G401.6 (cell line): ENCODE measurements at regions not wholly inside any gene's neighbourhood (a gene's known extent, or its start where the extent isn't known, plus 50 kb on each side); places are given as distances from the start of the nearest gene placed in this dataset.

Experiments used
- FAIRE-seq: peaks from 2 replicates; lab custom pipeline; 2012; peaks lifted over from hg19 to GRCh38; lab: Jason Lieb, UNC

DNA sequence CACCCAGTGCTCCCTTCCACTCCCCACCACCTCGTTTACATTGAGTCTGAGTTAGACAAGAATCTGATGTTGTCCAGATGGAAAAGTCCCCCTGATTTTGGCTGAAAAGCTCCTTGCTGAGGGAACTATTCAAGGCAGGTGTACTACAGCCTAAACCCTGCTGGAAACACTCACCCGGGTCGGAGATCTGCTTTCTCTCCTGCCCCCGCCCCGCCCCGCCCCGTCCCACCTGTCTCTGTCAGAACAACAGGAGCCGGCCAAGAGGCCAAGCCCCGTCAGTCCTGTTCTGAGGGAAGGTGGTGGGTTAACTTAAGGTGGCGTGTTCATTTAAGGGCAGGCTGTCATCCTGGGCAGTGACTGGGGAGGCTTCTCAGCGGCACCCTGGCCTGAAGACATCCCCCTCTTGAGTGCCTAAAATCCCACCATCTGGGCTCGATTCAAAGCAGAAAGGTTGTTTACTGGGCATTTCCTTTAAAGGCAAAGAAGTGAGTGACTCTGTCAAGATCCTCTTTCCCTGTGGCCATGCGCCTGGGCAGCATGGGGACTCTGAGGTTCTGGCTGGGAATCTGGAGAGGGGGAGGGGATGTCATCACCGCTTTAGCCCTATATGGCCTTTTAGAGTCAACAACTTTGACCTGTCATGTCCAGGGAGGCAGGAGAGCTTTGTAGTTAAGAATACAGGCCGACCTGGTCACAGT, 71.1 kb upstream of the NEURL1B start:
- no peak for FAIRE-seq

DNA sequence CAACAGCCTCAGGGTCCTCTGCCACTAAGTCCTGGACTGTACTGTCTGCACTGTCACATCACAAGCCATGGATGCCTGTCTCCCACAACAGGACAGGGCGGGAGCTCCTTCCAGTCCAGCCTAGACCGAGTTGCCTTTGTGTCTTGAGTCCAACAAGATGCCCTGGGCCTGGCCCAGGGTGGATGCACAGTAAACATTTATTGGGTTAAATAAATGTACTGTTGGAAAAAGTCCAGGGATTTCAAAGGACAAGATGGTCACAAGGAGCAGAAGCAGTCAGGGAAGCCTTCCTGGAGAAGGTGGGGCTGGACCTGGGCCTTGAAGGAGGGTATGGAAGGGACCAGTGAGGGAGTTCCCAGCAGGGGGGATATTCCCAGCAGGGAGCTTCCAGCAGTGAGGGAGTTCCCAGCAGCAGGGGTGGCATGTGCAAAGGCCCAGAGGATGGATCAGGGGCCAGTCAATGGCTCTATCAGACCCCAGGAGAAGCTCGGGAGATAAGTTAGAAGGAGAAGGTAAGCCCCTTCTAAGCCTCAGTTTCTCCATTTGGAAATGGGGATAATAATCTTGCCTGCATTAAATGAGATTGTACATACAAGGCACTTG, 72.7 kb upstream of the NEURL1B start:
- FAIRE-seq, result no peak

DNA sequence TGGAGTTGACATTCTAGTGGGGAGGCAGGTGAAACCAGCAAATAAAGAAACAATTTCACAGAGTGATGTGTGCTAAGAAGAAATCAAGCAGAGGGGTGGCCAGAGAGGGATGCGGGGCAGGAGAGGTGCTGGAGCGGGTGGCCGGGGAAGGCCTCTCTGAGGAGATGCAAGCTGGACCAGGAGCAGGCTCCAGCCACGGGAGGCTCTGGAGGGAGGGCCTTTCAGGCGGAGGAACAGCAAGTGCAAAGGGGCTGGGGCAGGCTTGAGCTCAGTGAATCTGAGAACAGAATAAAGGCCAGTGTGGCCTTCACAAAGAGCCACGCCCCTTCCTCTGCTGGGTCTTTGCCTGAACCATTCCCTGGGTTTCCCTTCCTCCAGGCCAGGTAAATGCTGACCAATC, 73.2 kb upstream of the NEURL1B start:
- no peak for FAIRE-seq

DNA sequence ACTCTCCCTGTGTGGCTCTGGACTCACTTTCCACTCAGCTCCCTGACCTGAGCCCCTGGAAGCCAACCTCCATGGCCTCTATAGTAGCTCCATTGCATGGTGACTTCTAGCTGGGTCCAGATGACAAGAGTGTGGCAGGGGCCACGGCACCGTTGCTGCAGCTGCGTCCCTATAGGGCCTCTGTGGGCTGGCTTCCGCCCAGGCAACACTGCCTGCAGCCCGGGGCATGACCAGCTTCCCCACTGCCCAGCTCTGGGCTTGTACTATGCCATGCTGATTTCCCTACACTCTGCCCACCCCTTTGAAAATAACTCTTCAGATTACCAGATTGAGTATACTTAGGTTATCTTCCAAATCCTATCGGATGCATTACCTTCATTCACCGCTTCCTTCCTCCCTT, 73.8 kb upstream of the NEURL1B start:
- no peak for FAIRE-seq

DNA sequence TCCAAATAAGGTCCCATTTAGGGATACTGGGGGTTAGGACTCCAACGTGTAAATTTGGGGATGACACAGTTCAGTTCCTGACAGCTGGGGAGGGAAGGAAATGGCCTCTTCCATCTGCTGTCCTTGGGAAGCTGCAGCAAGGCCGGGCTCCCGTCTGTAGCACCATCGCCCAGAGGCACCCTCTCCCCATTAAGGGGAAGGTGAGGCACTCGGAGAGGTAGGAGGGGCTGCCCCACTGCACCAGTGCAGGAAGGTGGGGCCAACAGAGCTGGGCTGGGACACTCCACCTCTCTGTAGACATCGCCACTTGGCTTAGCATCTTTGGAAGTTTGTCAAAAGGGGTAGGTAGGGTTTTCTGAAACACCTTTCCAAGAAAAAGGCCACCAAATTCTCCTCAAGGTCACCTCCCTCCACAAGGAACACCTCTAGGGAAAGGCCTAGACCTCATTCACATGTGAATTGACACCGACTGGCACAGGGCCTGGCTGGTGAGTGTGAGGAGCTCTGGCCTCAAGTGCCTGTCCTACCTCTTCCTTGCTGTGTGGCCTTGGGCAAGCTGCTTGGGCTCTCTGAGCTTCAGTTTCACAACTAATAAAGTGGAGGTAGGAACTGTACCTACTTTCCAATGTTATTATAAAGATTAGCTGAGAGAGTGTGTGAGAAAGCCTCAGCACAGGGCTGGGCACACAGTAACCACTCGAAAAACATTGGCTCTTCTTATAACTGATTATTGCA, 75.0 kb upstream of the NEURL1B start:
- FAIRE-seq, result no peak

DNA sequence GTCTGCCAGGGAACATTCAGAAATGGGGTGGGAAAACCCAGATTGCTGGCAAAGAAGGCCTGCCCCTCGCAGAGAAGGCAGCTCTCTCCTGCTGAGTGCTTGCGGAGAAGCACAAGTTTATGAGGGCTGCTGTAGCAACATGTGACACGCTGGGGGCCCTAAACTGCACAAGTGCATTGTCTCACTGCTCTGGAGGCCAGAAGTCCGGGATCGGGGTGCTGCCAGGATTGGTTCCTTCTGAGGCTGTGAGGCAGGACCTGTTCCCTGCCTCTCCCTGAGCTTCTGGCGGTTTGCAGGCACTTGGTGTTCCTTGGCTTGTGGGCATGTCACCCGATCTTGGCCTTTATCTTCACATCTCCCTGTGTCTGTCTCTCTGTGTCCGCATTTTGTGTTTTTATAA, 75.6 kb upstream of the NEURL1B start:
- no peak for FAIRE-seq

DNA sequence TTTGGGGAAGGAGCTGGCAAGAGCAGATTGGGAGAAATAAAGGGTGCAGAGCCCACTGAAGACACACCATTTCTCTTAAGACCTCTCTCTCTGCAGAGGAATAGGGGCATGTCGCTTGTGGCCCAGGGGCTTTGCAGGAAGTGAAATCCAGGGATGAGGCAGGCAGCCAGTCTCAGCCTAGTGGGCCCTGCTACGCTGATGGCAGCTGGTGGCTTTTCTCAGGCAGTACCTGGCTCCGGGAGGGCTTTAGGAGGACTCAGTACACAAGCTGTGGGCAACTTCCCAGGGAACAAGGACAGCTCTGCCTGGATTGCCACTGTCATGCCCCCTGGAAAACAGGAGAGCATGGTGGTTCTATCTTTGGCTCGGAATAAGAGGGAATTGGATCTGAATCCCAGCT, 76.2 kb upstream of the NEURL1B start:
- FAIRE-seq, result no peak

DNA sequence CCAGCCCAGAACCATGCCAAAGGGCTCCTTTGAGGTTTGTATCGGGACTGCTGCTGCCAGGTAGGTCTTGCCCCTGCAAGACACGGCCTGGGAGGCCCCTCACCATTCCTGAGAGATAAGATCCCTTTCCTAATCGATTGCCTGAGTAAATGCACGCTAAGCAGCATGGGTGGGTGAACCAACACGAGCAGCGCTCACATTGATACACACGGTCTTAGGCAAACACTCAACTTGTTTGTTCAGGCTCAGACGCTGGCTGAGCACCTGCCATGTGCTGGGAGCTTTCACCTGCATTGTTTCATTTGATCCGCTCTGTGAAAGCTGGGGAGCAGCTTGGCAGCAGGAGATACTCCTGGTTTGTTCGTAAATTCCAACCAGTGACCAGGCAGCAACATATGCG, 76.9 kb upstream of the NEURL1B start:
- no peak for FAIRE-seq

DNA sequence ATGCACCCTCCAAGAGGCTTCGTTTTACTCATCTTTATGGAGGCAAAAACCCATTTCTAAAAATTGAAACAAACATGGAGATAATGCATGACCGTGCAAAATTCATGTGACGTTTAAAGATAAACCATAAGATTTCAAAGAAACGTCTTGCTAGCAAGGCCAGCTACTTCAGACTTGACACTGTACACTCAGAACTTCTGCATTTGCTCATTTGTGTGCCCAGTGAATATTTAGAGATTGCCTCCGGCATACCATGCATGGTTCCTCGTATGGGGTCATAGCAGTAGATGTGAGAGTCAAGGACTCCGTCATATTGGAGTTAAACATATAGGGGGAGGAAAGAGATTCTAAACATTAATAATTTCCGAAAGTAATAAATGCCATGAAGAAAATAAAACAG, 78.6 kb upstream of the NEURL1B start:
- no peak for FAIRE-seq

DNA sequence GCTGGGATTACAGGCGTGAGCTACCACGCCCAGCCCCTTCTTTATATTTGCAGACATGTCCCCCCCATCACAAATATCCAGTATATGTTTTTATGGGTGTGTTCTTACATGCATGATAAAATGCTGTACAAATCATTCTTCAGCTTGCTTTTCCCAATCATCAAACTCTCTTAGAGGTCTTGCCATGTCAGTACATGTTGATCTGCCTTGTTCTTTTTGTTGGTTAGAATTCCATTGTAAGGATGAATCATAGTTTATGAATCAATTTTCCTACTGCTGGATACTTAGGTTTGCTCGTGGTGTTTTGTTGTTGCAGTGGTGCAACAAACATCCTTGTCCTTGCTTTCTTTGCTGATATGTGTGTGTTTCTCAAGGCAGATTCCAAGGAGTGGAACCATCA, 79.9 kb upstream of the NEURL1B start:
- FAIRE-seq, result no peak

DNA sequence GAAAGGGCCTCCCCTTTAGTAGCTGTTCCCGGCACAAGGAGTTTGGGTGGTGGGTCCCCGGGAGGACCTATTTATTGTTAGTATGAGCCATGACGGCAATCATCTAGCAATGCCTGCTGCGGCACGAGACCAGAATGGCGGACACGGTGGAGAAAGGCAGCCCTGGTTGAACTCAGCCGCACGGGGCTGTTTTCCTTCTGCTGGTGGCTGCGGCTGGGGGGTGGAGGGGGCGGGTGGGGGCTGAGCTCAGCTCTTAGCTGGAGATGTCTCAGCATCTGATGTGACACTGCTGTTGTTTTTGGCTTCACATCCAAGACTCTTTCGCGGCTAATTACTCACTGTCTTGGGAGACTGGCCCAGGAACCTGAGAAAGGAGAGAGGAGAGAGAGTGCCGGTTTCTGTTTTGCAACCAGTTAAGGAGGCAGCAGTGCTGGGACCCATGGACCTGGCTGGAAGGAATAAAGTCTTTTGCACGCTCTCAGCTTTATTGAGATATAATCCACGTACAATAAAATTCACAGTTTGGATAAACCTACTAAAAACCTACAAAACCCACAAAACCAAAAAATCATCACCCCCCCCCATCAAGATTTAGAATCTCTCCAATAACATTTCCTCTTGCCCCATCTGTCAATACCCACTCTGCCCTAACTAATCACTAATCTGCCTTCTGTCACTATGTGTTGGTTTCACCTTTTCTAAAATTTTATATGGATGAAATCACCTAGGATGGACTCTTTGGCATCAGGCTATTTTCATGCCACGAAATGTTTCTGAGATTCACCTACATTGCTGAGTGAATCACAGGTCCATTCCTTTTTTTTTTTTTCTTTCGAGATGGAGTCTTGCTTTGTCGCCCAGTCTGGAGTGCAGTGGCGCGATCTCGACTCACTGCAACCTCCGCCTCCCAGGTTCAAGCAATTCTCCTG, 81.8 kb upstream of the NEURL1B start:
- no peak for FAIRE-seq

DNA sequence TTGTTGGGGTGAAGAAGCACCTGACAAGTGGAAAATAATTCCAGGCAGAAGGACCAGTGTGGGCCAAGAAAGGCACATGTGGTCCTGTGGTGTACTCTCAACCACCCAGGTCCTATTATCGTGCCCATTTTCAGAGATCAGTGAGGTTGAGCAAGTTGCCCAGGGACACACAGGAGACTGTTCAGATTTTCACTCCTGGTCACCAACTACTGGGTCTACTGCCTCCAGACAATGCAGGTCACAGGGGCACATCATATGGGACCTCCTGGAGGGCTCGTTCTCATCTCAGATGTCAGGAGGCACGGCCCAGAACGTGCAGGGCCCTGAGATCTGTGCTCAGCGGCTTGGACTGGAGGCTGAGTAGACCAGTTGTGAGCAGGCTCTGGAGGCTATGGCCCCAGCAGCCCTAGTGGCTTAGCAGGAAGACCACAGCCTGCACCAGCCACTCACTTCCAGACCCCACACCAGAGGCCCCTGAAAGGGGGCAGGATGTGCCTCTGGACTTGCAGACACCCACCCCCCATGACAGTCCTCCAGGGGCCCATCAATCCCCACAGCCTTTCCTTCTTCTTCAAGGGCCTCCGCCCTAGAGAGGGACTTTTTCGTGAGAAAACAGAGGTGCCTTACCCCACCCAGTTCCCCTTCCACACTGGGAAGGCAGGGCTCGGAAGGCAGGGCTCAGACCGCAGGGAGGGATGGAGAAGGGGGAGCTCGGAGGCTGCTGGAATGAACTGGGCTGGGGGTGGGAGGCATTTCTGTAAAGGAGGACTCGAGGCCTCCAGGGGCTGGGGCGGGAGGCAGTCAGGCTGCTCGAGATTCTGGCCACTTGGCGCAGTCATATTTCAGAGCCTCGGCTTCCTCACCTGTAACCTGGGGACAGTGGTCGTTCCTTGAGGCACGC, 82.7 kb upstream of the NEURL1B start:
- FAIRE-seq, result no peak

DNA sequence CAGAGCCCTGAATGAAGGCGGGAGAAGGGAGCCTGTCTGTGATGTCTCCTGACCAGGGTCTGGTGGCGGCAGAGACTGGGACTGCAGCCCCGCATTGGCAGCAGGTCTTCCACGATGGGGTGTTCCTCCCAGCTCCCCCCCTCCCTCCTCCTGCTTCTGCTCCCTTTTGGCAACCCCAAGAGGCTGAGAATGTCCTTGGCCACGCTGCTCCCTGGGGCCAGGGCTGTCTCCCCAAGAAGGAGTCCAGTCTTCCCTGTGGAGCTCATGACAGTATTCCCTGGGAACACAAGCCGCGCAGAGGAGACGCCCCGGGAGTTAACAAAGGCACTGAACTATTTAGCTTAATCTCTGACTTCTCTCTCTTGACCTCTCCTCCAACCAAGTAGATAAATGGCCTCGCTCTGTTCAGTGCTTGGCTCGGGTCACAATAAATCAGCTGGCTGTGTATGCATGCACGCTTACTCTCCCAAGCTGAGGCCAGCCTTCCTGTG, 84.0 kb upstream of the NEURL1B start:
- FAIRE-seq, result no peak

DNA sequence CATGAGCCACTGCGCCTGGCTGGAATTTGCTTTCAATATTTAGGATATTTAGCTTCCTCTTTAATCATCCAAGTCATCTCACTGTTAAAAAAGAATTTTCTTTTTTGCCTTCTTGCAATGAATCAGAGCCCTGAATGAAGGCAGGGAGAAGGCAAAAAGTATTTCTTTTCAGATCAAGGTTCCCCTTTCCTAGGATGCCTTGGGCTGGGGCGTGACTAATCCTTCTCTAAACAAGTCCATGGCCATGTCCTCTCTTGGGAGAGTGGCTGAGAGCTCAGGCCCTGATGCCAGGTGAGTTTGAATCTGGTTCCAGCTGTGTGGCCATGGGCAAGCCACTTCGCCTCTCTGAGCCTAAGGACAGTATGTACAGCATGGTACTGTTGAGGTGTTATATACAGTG, 84.8 kb upstream of the NEURL1B start:
- no peak for FAIRE-seq

DNA sequence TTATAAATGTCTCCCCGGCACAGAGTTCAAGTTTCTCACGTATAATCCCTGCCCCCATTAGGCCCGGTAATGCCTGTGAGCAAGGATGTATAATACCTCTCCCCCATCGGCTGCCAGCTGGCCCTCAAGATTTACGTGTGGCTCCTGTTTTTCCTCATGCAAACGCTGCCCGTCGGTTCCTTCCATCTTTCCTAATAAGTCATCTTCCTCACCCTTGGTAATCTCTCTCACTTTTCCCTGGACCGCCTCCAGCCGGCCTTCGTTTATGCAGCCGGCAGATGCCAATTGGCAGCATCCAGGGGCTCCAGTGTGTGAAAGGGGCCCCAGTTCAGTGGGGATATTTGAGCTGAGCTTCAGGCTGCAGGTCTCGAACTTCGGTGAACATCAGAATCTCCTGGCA, 86.5 kb upstream of the NEURL1B start:
- FAIRE-seq, result no peak

DNA sequence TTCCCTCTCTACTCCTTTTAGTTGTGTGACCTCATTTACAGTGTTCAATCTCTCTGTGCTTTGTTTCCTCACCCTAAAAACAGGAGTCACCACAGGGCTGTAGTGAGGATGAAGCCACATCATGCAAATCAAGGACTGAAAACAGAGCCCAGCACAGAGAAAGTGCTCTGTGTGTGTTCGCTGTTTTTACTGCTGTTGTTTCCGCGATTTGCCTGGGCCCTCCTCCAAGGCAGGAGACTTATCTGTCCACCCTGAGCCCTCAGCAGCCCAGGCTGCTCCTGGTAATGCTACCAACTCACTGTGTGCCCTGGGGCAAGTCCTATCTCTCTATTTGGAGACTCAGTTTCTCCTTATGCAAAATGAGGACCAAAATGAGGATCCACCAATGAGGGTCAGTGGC, 87.2 kb upstream of the NEURL1B start:
- FAIRE-seq, result no peak

DNA sequence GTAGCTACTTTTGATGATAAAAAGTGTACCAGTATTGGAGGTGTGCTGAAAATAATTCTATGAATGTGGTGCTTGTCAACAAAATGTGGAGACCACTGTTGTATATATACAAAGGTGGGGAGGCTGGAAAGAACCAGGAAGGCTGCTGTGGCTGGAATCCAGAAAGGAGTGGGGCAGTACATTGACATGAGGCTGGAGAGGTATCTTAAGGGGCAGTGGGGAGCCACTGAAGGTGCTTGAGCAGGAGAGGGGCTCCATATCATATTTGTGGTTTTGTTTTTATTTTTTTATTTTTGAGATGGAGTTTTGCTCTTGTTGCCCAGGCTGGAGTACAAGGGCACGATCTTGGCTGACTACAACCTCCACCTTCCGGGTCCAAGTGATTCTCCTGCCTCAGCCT, 87.9 kb upstream of the NEURL1B start:
- no peak for FAIRE-seq

DNA sequence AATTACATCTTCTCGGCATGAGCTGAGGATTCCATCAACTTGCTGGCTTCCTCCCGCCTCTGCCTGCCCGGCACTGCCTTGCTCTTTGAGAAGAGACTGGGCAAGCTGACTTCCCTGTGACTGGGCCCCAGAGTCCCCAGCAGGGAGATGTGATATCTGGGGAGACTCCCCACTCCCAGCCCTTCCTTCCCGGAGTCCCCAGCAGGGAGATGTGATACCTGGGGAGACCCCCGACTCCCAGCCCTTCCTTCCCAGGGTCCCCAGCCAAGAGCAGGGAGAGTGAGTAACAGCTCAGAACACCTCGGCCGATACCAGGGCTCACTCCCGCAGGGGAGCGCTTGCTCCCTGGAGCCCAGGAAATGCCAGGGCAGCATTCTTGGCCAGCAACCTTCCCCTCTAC, 90.1 kb upstream of the NEURL1B start:
- FAIRE-seq, result no peak

DNA sequence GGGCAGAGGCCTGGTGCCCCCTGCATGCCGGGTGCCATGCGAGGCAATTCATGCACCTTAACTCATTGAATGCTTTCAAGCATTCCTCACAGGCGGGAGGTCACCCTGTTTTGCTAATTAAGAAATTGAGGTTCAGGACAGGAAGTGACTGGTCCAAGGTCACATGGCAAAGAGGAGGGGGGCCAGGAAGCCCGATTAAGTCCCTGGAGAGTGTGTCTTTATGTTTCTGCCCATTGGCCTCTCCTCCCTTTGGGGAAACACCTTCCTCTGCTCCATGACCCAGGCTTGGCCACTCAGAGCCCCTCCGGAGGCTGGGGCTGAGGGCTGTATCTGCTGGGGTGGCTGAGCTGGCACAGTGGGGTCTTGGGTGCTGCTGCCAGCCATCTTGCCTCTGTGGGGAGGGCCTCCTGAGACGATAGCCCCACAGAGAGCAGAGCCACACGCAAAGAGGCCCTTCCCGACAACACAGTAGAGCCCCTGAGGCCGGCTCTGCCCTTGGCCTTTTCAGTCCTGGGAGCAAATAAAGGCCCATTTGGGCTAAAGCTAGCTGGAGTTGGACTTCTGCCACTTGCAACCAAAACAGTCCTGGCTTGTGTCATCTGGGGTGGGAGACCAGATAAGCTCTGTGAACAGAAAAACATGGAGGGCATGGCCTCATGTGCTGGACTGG, 90.8 kb upstream of the NEURL1B start:
- FAIRE-seq, result no peak

DNA sequence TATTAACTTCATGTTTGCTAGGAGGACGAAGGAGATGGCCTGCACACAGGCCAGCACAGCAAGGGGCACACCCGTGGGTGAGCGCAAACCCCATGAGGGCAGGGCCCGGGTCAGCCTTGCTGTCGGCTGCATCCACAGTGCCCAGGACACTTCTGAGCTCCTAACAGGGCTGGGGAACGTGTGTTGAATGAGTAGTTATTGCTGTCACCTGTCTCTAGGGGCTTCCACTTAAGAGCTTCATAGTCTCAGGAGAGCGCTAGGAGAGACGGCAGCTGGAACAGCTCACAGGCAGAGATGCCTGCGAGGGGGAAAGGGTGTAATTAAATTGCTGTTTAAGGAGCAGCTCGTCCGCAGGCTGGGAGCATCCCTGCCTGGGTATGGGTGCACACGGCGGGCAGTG, 91.4 kb upstream of the NEURL1B start:
- no peak for FAIRE-seq
